ENCODE measurements at regions not wholly inside any gene's neighbourhood (a gene's known extent, or its start where the extent isn't known, plus 50 kb on each side); places are given as distances from the start of the nearest gene placed in this dataset.
"Not testable (repeated sequence)": the region's sequence is repeated elsewhere in the genome, so short reads cannot be mapped to it uniquely, and the experiment has no call there.

GRCh38 chr1:19551837-19552236 is 66.5 kb upstream of the CAPZB start:
- H3K27ac Mint-ChIP-seq, result peak overlapping the region in 1 of 8 donors; percentile 79
- H3K27ac ChIP-seq (ENCODE audit: low read depth, low read length); H3K9me3 ChIP-seq (ENCODE audit: low read length); H3K27me3 ChIP-seq (ENCODE audit: insufficient read depth, low read length, poor library complexity, severe bottlenecking); H3K36me3 ChIP-seq (ENCODE audit: insufficient read depth, low read length); H3K4me3 ChIP-seq (ENCODE audit: low read length); H3K4me1 ChIP-seq (ENCODE audit: insufficient read depth, low read length); CTCF ChIA-PET; DNase-seq; POLR2A ChIA-PET; H3K4me3 Mint-ChIP-seq: not testable (repeated sequence)
- H3K9me3 Mint-ChIP-seq, result peaks cover 12 to 28% (median 23%) of the 10 kb centered on the region in 5 donors
- peaks cover 3 to 22% of the 10 kb centered on the region in 2 donors for H3K27me3 Mint-ChIP-seq
- peaks cover 0 to 38% (median 3%) of the 10 kb centered on the region in 3 donors for H3K36me3 Mint-ChIP-seq
- H3K4me1 Mint-ChIP-seq, result peaks cover 7 to 13% (median 9%) of the 10 kb centered on the region in 3 donors

- Mint-ChIP-seq H3K27me3 (peaks cover 3 to 24% of the 10 kb centered on the region in 2 donors), H3K4me1 (peaks cover 7 to 13% (median 9%) of the 10 kb centered on the region in 3 donors), H3K36me3 (peaks cover 0 to 52% (median 3%) of the 10 kb centered on the region in 3 donors), H3K9me3 (peaks cover 12 to 42% (median 34%) of the 10 kb centered on the region in 5 donors)
- H3K27me3 ChIP-seq (ENCODE audit: insufficient read depth, low read length, poor library complexity, severe bottlenecking); H3K36me3 ChIP-seq (ENCODE audit: insufficient read depth, low read length); H3K4me3 Mint-ChIP-seq; H3K27ac ChIP-seq (ENCODE audit: low read depth, low read length); POLR2A ChIA-PET; H3K27ac Mint-ChIP-seq; H3K4me1 ChIP-seq (ENCODE audit: insufficient read depth, low read length); DNase-seq; H3K9me3 ChIP-seq (ENCODE audit: low read length); H3K4me3 ChIP-seq (ENCODE audit: low read length): not testable (repeated sequence)
- CTCF ChIA-PET, result interaction anchor here (1.0 kb wide), 1 partner anchor 186 kb away, joined by 3 read pairs; no protein-coding TSS in a partner anchor
Measured at GRCh38 chr1:19550437-19550836, 65.1 kb upstream of the CAPZB start.

DNA sequence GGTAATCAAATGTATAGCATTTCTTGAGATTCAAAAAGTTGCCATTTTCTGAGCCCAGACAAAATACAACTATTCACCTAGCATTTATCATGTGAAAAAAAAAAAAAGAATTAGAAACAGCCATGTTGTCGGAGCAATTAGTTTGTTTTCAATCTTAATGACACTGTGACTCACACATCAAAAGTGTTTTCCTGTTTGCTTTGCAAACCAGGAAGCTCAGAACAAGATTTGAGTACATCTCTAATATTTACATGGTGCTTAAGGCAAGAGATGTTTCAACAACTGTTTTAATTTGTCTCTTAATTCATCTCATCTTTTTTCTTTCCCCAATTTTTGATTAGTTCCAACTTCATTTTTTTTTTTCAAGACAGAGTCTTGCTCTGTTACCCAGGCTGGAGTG is 62.5 kb upstream of the CAPZB start:
- ChIA-PET POLR2A (interaction anchor here (0.6 kb wide), 1 partner anchor 14 kb away, joined by 6 read pairs; no protein-coding TSS in a partner anchor), CTCF (no interaction called here)
- no peak overlapping the region for H3K27ac ChIP-seq (ENCODE audit: low read depth, low read length)

DNA sequence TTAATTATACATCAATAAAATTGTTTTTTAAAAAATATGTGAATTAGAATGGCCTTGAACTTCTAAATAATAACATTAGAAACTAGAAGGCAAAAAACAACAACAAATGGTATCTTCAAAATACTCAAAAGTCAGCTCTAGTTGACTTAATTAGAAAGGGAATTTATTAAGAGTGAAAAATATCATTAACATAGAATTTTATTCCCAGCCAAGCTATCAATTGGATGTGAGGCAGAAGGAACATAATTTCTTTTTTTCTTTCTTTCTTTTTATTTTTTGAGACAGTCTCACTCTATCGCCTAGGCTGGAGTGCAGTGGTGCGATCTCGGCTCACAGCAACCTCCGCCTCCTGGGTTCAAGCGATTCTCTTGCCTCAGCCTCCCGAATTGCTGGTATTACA is 51.2 kb upstream of the CAPZB start:
- no peaks in the 10 kb centered on the region for H3K27me3 ChIP-seq (ENCODE audit: insufficient read depth, low read length, poor library complexity, severe bottlenecking)
- DNase-seq, result no peak
- no peaks in the 10 kb centered on the region for H3K9me3 ChIP-seq (ENCODE audit: low read length)
- ChIA-PET POLR2A (no interaction called here), CTCF (no interaction called here)
- H3K27ac Mint-ChIP-seq, result no peak overlapping the region
- H3K27me3 Mint-ChIP-seq, result peaks cover 0 to 2% of the 10 kb centered on the region in 2 donors
- H3K9me3 Mint-ChIP-seq, result peaks cover 0 to 14% (median 7%) of the 10 kb centered on the region in 5 donors
- peaks cover 0 to 6% (median 0%) of the 10 kb centered on the region in 3 donors for H3K4me1 Mint-ChIP-seq
- H3K36me3 ChIP-seq (ENCODE audit: insufficient read depth, low read length), result no peaks in the 10 kb centered on the region
- no peak overlapping the region for H3K27ac ChIP-seq (ENCODE audit: low read depth, low read length)
- H3K4me3 Mint-ChIP-seq, result no peak overlapping the region
- peaks cover 0 to 13% (median 0%) of the 10 kb centered on the region in 3 donors for H3K36me3 Mint-ChIP-seq
- H3K4me1 ChIP-seq (ENCODE audit: insufficient read depth, low read length), result no peaks in the 10 kb centered on the region
- H3K4me3 ChIP-seq (ENCODE audit: low read length), result no peak overlapping the region

More for the DNA sequence above, 62.5 kb upstream of the CAPZB start:
- H3K9me3 ChIP-seq (ENCODE audit: low read length), result no peaks in the 10 kb centered on the region
- DNase-seq, result no peak
- no peaks in the 10 kb centered on the region for H3K36me3 ChIP-seq (ENCODE audit: insufficient read depth, low read length)
- peaks cover 12 to 44% (median 34%) of the 10 kb centered on the region in 5 donors for H3K9me3 Mint-ChIP-seq
- peaks cover 7 to 13% (median 9%) of the 10 kb centered on the region in 3 donors for H3K4me1 Mint-ChIP-seq
- peaks cover 3 to 36% of the 10 kb centered on the region in 2 donors for H3K27me3 Mint-ChIP-seq
- no peaks in the 10 kb centered on the region for H3K27me3 ChIP-seq (ENCODE audit: insufficient read depth, low read length, poor library complexity, severe bottlenecking)
- peak overlapping the region in 1 of 8 donors; percentile 6 for H3K27ac Mint-ChIP-seq
- peak overlapping the region in 2 of 7 donors; percentile 5 to 28 for H3K4me3 Mint-ChIP-seq
- no peak overlapping the region for H3K4me3 ChIP-seq (ENCODE audit: low read length)
- peaks cover 0 to 52% (median 3%) of the 10 kb centered on the region in 3 donors for H3K36me3 Mint-ChIP-seq
- H3K4me1 ChIP-seq (ENCODE audit: insufficient read depth, low read length), result no peaks in the 10 kb centered on the region

DNA sequence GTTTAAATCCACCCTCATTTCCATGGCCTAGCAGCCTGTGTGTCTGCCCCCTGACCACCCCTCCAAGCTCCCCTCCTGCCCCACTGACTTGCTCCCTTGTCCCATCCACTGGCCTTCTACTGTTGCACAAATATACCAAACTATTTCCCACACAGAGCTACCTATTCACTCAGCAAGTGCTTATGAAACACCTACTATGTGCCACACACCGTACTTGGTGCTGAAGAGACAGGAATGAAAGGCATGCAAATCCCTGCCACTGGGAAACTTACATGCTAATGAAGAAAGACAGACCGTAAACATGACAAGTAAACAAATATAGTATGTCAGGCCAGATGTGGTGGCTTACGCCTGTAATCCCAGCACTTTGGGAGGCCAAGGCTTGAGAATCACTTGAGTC is 49.9 kb upstream of the CAPZB start:
- Histone ChIP-seq H3K4me3 (ENCODE audit: low read length) (no peak overlapping the region), H3K4me1 (ENCODE audit: insufficient read depth, low read length) (no peaks in the 10 kb centered on the region), H3K27me3 (ENCODE audit: insufficient read depth, low read length, poor library complexity, severe bottlenecking) (no peaks in the 10 kb centered on the region), H3K9me3 (ENCODE audit: low read length) (no peaks in the 10 kb centered on the region), H3K36me3 (ENCODE audit: insufficient read depth, low read length) (no peaks in the 10 kb centered on the region), H3K27ac (ENCODE audit: low read depth, low read length) (no peak overlapping the region)
- H3K27me3 Mint-ChIP-seq, result no peaks in the 10 kb centered on the region
- peaks cover 0 to 14% (median 7%) of the 10 kb centered on the region in 5 donors for H3K9me3 Mint-ChIP-seq
- peaks cover 0 to 6% (median 0%) of the 10 kb centered on the region in 3 donors for H3K4me1 Mint-ChIP-seq
- ChIA-PET CTCF (interaction anchor here (1.4 kb wide), 1 partner anchor 47 kb away, joined by 3 read pairs; no protein-coding TSS in a partner anchor), POLR2A (no interaction called here)
- H3K36me3 Mint-ChIP-seq, result peaks cover 0 to 13% (median 0%) of the 10 kb centered on the region in 3 donors
- DNase-seq, result no peak
- no peak overlapping the region for H3K27ac Mint-ChIP-seq
- no peak overlapping the region for H3K4me3 Mint-ChIP-seq

All from CD8-positive, alpha-beta memory T cell (primary cell).